ENCODE measurements at regions not wholly inside any gene's neighbourhood (a gene's known extent, or its start where the extent isn't known, plus 50 kb on each side); places are given as distances from the start of the nearest gene placed in this dataset.

DNA sequence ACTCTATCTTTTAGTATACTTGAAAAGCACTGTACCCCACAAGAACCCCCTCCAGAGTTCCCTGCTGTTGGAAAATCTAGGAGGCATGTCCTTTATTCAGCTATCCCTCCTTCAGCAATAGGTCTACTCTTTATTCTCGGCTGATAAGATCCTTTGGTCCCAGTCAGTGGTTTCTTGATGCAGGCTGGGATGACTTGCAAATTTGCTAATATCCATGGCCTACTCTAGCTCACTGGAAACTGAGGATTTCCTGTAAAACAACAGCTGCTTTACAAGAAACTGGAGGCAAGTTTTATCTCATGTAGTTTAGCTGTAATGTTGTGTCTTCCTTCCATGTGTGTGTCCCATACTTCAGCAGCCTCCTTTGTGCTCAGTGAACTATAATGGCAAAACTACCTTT lies 183.9 kb upstream of the SCN7A start:
- TF ChIP-seq POLR2A (IDR thresholded peaks at IDR 0.05; ENCODE audit: low read depth, low read length): no peak
- TF ChIP-seq, protein P1, sequence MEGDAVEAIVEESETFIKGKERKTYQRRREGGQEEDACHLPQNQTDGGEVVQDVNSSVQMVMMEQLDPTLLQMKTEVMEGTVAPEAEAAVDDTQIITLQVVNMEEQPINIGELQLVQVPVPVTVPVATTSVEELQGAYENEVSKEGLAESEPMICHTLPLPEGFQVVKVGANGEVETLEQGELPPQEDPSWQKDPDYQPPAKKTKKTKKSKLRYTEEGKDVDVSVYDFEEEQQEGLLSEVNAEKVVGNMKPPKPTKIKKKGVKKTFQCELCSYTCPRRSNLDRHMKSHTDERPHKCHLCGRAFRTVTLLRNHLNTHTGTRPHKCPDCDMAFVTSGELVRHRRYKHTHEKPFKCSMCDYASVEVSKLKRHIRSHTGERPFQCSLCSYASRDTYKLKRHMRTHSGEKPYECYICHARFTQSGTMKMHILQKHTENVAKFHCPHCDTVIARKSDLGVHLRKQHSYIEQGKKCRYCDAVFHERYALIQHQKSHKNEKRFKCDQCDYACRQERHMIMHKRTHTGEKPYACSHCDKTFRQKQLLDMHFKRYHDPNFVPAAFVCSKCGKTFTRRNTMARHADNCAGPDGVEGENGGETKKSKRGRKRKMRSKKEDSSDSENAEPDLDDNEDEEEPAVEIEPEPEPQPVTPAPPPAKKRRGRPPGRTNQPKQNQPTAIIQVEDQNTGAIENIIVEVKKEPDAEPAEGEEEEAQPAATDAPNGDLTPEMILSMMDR (conservative IDR thresholded peaks at IDR 0.05; ENCODE audit: low read depth, low read length): no peak
- no peak for TF ChIP-seq MXI1 (IDR thresholded peaks at IDR 0.05; ENCODE audit: borderline replicate concordance, low read depth, low read length)
- no peak for TF ChIP-seq MAFK (IDR thresholded peaks at IDR 0.05; ENCODE audit: low read depth, low read length)
- TF ChIP-seq ELK1 (IDR thresholded peaks at IDR 0.05; ENCODE audit: borderline replicate concordance, low read depth, low read length): no peak
- no peak for TF ChIP-seq SMC3 (IDR thresholded peaks at IDR 0.05; ENCODE audit: low read depth, low read length)
- no peak for TF ChIP-seq BHLHE40 (IDR thresholded peaks at IDR 0.05; ENCODE audit: low read depth, low read length)
- no peak for TF ChIP-seq MAZ (IDR thresholded peaks at IDR 0.05; ENCODE audit: borderline replicate concordance, low read depth, low read length)
- no peak for TF ChIP-seq RAD21 (IDR thresholded peaks at IDR 0.05; ENCODE audit: low read length)
- no peak for TF ChIP-seq FOS (IDR thresholded peaks at IDR 0.05; ENCODE audit: low read depth, low read length)
- TF ChIP-seq NFE2L2 (IDR thresholded peaks at IDR 0.05; ENCODE audit: low read depth, low read length): peak; percentile 44; the same call in 1 of the 2 replicates
